ENCODE measurements at regions not wholly inside any gene's neighbourhood (a gene's known extent, or its start where the extent isn't known, plus 50 kb on each side); places are given as distances from the start of the nearest gene placed in this dataset.

DNA sequence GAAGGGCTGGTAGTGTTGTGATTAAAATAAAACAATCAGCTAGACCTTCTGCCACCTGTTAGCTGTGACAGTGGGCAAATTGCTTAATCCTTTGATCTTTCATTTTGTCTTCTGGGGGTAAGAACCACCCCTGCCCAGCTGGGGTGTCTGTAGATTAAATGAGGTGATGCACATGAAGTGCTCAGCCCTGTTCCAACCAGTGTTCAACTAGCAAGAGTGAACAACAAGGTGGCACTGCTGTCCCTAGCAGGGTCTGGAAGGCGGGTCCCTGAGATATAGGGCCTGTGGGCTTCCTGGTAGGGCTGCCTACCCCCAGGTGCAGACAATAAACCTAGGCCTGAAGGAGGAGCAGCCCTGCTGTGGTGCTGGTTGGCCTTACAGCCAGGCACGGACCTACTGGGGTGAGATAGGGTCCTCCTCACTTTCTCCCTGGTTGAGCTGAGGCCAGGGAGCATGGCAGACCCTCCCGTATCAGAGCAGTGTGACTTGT is 60.6 kb downstream of the ARL6IP4 start:
- no peak for DNase-seq (ENCODE audit: low read depth)

DNA sequence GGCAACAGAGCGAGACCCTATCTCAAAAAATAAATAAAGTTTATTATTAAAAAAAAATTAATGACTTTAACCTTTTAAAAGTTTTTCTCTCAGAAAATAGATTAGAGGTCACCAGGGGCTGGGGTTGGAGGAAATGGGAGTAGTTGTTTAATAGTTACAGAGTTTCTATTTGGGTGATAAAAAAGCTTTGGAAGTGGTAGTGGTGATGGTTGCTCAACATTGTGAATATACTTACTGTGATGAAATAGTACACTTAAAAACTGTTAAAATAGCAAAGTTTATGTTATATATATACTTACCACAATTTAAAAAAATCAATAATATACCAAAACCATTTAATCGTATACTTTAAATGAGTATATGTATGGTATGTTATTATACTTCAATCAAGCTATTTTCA is 59.6 kb downstream of the ARL6IP4 start:
- DNase-seq (ENCODE audit: low read depth), result no peak

DNA sequence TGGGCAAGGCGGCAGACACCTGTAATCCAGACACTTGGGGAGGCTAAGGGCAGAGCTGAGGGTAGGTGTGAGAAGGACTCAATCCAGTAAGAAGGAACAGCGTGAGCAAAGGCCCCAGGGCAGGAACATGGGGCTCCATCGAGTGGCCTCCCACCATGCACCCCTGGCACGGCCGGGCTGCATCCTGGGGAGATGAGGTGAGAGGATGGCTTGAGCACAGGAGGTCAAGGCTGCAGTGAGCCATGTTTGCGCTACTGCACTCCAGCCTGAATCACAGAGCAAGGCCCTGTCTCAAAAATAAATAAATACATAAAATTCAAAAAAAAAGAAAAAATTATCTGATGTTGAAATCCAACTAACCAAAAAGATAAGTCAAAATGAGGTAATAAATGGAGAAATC is 58.5 kb downstream of the ARL6IP4 start:
- DNase-seq (ENCODE audit: low read depth), result no peak

DNA sequence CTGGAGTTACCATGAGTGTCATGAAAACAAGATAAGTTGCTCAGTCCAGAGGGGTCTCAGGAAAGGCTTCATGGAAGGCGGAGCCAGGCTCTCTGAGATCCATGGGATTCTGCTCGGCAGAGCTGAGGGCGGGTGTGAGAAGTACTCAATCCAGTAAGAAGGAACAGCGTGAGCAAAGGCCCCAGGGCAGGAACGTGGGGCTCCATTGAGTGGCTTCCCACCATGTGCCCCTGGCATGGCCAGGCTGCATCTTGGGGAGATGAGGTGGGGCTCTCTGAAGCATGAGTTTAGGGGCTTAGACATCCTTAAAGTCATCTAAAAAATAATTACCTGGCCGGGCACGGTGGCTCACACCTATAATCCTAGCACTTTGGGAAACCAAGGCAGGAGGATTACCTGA is 58.0 kb downstream of the ARL6IP4 start:
- no peak for DNase-seq (ENCODE audit: low read depth)

DNA sequence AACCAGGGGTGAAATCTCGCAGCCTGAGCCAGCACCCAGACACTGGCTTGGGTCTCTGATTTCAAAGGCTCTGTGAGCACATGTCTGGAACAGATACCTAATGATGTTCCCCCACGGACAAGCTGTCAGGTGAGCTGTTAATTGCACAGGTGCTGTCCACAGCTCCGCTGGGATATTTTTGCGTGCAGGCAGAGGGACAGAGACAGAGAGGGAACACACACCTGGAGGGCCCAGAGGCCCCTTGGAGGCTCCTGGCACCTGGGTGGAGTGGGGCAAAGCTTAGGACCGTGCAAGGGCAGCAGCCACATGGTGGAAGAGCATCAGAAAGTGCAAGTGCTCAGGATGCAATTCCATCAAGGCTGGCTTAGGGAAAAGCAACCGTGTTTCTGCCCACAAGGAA is 57.3 kb downstream of the ARL6IP4 start:
- DNase-seq (ENCODE audit: low read depth), result no peak

DNA sequence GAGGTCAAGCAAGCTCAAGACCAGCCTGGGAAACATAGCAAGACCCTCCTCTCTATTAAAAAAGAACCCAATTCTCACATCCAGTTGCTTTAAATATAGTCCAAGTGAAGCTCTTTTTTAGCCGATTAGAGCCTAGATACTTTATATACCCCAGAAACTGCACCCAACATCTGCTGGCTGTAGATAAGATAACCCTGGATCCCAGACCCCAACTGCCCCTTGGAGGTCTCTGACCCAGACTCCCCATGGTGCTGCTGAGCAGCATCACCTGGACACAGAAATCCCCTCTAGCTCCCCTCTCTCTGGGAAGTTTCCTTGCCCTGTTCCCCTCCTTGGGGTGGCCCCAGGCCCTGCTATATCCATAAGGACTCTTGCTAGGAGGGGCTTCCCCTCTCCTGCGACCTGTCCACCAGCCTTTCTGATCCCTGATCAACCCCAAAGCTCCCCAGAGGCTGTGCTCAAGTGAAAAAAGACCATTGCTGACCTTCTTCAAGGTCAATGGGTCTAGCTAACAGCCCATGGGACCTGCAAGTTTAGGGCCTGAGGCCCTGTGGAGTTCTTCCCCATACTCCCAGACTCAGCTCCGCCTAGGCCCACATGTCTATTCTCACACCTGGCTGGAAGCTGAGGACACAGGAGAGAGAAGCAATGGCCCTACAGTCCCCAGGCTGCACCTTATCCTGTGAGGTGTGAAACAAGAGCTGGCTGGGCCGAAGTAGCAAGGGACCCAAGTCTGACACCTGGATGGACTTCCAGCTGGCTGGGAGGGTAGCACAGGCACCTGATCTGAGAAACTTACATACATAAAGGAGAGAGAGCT is 56.2 kb downstream of the ARL6IP4 start:
- no peak for DNase-seq (ENCODE audit: low read depth)

DNA sequence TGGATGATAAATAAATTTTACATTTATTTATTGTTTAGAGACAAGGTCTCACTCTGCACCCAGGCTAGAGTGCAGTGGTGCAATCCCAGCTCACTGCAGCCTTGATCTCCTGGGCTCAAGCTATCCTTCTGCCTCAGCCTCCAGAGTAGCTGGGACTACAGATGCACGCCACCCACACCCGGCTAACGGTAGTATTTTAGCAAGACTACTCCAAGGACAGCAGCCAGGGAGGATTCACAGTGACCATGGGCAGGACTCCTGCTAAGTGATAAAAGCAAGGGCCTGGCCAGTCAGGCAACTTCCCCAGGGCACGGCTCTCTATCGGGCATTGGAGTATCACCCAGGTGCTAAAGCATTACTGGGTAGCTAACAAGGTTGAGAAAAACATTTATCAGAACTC is 55.4 kb downstream of the ARL6IP4 start:
- DNase-seq (ENCODE audit: low read depth), result no peak

DNA sequence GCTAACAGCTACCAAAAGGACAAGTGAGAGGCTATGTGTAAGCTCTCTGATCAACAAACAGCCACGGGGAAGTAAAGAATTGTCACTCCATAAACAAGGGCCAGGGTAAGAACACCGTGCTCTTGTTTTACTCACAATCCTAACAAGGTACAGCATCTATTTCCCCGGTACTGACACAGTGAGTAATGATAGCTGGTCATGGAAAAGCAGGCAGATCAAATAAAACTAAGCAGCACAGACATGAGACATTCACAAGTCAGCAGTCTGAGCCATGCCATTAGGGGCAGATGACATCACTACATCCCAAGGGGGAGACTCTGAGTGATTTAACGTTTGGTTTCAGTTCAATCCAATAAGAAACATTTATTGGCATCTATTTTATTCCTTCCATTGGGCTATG is 54.4 kb downstream of the ARL6IP4 start:
- no peak for DNase-seq (ENCODE audit: low read depth)

DNA sequence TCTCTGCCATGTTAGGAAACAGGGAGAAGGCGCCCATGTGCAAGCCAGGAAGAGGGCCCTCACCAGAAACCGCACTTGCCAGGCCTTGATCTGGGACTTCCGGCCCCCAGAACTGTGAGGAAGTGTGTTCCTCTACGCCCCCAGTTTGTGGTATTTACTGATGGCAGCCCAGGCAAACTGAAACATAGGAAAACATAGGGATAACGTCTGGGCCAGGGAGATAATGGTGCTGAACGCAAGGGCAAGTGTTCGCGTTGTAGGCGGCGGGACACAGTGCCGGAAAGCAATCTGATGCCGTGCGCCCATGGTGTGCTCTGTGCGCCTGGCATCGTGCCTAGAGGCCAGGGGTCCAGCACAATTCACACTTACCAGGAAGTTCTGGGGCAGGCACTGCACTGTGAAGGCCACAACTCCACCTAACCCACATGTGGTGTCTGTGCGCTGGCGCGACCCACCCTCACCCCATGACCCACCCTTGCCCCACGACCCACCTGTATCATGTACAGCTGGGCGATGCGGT is 53.6 kb downstream of the ARL6IP4 start:
- no peak for DNase-seq (ENCODE audit: low read depth)

DNA sequence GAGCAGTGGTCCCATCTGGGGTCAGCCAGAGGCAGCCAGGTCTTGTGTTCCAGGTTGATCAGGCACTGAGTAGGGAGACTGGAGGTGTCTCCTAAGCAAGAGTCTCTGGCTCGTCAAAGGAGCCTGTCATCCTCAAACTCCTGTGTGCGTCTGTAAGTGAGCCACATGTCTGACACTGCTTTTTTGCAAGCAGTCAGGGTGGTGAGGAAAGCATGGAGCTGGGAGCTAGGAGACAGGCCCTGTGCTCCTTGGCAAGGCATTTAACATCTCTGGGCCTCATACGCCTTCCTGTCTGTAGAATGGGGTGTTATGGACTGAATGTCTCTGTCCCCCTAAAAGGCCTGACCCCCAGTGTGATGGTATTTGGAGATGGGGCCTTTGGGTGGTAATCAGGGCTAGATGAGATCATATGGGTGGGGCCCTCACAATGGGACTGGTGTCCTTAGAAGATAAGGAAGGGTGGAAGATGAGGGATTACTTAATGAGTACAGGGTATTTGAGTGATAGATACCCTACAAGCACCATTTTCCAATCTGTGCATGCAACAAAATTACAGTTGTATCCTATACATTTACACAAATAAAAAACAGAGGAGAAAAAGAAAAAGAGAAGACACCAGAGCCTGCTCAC is 53.0 kb downstream of the ARL6IP4 start:
- DNase-seq (ENCODE audit: low read depth), result no peak

DNA sequence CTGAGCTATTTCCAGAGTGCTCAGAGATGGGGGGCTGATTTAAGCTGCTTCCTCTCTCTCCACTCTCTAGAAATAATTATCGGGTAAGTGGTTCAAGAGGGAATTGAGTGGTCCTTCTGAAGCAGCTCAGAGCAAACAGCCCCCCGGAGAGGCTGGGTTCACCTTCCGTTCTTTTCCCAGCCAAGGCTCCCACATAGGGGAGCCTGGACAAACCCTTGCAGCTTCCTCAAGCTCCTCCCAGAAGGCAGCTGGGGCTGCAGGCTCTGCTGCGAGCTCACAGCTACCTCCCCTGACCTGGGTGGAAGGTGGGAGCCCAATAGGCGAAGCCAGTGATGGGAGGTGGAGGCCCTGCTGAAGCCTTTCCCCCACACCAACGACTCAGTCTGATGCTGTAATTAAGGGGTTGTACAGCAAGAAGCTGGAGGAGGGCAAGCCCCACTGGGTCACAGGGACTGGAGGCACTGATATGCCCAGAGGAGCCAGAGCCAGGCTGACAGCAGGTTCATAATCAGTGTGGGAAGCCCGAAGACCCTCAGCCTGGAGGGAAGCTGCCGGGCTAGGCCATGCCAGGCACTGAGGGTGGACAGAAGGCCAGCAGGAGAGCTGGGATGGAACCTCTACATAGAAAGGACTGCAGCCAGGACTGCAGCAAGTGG is 52.4 kb downstream of the ARL6IP4 start:
- no peak for DNase-seq (ENCODE audit: low read depth)

Measured in stimulated activated CD8-positive, alpha-beta memory T cell treated with anti-CD3 and anti-CD28 coated beads, Interleukin-15, amount 100 ng/mL, for 24 hours (primary cell).